Endometrial microvascular endothelial cells (primary cell): ENCODE measurements at regions not wholly inside any gene's neighbourhood (a gene's known extent, or its start where the extent isn't known, plus 50 kb on each side); places are given as distances from the start of the nearest gene placed in this dataset.

Experiments used
- in situ Hi-C: cut with HindIII; loops from 2 replicates; pipeline ENCODE4 v1.10.0; 2017; ENCODE audit warnings: low sequenced_read_pairs, low pct_unique_long_range_greater_than_20kb; ENCODE audit errors: inconsistent ontology term

DNA sequence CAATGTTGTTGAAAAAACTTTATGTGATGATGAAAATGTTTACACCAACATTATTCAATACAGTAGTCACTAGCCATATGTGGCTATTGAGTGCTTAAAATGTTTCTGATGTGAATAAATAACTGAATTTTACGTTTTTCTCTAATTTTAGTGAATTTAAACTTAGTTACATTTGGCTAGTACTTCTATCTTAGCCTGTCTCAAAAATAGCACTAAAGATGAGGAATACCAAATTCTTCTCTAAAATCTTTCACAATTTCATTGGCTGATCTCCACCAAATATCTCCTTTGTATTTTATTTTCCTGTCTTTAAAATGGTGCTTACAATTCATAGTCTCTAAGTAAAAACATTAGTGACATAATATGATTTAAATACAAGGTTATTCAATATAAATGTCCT lies 83.7 kb upstream of the RND3 start:
- in situ Hi-C loops, result no loop called here

GRCh38 chr2:150570712-150571111 lies 83.2 kb upstream of the RND3 start:
- in situ Hi-C loops, result no loop called here

- in situ Hi-C loops, result no loop called here
These were observed 82.3 kb upstream of the RND3 start for GRCh38 chr2:150569761-150570160.

- in situ Hi-C loops, result no loop called here
These were observed 80.4 kb upstream of the RND3 start for GRCh38 chr2:150567771-150568301.

DNA sequence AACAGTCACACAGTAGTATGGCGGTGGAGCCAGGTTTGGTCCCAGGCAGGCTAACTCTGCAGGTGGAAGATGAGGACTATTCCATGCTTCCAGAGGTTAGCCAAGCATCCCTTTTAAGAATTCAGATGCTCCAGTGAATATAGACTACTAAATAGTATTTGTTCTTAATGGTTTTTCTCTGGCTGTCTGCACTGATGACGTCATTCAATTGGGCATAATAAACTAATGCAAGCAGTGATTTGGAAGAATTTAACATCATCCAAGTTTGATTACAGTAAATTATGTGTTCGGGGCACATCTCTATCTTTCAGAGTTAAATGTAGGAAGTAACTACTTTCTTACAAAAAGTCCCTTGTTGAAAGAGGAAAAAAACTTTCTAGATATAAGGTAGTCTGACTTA lies 78.8 kb upstream of the RND3 start:
- in situ Hi-C loops, result no loop called here

DNA sequence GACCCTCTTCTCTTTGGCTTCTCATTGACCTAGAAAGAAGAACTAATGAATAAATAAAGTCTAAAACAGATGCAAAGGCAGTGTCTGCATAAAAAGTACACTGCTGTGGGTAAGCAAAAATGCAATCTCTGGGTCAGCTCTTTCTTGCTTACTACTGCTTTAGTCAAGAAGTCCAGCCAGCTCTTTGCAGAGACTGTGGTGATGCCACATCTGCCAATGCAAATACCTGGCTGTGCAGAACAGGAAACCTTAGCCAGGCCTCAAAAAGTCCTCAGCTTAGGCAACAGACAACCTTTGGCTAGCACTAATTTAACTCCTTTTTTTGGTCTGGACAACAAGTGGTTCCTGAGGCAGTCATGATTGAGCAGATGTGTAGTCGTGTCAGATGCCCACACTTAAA lies 73.6 kb upstream of the RND3 start:
- in situ Hi-C loops, result no loop called here

DNA sequence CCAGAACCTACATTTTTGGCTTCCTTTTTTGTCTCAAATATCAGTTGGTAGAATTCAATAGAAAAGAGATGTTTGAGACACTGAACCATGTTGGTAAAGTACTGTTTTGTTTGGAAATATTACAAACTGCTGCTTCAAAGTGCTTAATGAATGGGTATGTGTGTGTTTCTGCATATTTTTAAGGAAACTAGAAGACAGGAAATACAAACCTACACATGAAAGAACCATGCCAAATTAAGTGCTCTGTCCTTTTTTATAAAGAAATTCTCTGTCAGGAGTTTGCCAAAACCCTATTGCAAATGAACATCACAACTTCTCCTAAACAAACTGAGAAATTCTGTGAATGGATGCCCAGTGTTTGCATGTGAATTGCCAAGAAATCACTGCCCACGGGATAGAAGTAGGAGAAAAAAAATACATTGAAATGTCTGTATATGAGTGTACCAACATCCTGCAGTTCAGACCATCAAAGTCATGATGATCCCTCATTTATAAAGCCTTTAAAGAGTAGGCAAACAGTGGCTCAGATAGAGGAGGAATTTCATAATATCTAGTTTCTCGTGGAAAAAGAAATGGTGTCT lies 69.6 kb upstream of the RND3 start:
- in situ Hi-C loops, result no loop called here

DNA sequence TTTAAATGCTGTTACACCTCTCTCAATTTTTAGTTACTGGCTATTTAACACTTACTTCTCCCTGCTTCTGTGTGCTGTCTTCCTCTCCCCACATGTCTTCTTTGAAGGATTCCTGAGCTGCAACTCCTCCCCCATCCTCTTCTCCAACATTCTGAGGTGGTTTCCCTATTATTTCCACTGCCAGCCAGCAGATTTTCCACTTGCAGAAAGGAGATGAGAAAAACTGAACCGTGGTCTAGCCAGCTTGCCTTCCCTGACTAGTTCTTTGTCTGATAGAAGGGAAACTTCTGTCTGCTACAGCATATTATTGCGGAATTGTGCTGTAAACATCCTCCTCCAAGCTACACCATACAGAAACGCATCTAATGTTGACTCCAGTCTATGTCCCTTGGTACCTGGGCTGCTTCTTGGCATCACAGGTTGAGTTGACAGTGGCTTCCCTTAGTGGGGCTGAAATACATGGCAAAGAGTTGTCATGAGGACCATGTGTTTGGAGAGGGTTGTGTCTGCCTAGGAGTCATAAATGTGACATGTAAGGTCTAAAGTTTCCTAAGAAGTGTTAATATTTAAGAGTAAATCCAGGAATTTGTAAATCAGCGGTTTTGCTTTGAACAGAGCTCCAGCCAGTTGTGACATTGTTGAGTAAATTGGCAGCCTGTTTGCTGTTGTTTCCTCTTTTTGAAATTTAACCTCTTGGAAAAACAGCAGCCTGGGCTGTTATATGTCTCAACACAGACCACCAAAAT lies 68.3 kb upstream of the RND3 start:
- in situ Hi-C loops, result no loop called here

GRCh38 chr2:150554046-150554445 lies 66.6 kb upstream of the RND3 start:
- in situ Hi-C loops, result no loop called here

DNA sequence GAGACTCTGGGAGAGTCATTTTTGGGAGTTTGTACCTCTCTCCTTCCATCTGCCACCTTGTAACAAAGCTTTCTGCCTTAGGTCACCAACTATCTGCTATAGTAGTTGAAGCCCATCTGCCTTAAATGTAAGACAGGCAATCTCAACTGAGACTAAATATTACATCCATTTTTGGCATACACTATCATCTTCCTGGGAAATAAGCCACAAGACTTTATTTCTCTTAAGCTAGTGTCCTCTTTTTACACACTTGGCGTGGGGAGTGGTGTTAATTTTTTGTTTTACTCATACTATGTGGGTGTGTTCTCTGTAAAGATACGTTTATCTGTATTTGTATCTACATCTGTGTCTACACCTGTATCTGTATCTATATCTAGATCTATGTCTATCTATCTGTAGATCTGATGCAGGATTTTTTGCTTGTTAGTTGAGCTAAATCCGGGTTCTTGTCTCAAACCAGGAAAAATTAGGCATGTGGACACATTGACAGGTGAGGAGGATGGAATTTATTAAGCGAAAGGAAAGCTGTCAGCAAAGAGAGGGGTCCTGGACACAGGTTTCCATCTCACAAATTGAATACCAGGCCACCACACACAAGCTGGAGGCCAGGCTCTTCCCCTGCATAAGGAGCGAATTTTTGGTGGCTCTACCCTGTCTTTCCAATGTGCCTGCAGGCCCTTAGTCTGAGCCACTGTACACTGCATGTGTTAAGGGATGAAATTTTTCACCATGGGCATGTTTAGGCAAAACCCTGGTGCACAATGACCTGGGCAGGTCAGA lies 64.8 kb upstream of the RND3 start:
- in situ Hi-C loops, result no loop called here

DNA sequence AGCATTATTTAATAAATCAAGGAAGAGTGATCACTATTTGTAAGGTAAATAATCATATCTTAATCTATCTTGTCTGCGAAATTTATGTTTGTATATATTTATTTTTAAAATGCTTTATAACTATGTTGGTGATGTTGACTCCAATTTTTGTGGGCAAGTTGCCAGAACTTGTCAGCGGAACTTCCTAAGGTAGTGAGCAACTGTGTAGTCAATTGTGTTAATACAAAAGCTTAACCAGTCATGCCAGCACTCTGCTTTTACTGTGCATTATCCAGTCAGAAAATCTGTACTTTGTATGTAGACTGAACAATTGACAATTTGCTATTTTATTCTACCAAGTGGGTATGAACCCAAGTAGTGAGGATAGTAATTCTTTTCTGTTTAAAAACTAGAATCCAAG lies 61.9 kb upstream of the RND3 start:
- in situ Hi-C loops, result no loop called here

GRCh38 chr2:150548527-150548926 lies 61.1 kb upstream of the RND3 start:
- in situ Hi-C loops, result no loop called here

- in situ Hi-C loops, result no loop called here
These were observed 58.4 kb upstream of the RND3 start for GRCh38 chr2:150545916-150546315.

DNA sequence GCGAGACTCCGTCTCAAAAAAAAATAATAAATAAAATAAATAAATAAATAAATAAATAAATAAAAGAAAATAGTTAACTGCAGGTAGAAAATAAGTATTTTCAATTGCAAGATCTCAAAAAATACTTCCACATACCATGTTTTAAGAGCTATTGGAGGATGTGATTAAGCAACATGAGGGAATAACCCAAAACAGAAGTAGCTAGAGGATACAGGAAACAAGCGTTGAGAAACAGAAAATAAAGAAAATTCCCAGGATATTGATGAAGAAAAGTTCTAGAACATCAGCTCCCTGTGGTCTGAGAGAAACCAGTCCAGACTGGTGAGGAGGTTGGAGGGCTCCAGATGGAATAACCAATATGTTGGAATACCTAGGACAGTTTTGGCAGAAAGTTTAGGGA lies 57.3 kb upstream of the RND3 start:
- in situ Hi-C loops, result no loop called here

DNA sequence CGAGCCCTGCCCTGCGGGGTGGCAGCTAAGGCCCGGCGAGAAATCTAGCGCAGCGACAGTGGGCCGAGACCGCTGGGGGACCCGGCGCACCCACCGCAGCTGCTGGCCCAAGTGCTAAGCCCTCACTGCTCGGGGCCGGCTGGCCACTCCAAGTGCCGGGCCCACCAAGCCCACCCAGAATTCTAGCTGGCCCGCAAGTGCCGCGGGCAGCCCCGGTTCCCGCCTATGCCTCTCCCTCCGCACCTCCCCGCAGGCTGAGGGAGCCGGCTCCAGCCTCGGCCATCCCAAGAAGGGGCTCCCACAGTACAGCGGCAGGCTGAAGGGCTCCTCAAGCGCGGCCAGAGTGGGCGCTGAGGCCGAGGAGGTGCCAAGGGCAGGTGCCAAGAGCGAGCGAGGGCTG lies 55.2 kb upstream of the RND3 start:
- in situ Hi-C loops, result no loop called here

- in situ Hi-C loops, result no loop called here
These were observed 54.7 kb upstream of the RND3 start for GRCh38 chr2:150542172-150542571.

DNA sequence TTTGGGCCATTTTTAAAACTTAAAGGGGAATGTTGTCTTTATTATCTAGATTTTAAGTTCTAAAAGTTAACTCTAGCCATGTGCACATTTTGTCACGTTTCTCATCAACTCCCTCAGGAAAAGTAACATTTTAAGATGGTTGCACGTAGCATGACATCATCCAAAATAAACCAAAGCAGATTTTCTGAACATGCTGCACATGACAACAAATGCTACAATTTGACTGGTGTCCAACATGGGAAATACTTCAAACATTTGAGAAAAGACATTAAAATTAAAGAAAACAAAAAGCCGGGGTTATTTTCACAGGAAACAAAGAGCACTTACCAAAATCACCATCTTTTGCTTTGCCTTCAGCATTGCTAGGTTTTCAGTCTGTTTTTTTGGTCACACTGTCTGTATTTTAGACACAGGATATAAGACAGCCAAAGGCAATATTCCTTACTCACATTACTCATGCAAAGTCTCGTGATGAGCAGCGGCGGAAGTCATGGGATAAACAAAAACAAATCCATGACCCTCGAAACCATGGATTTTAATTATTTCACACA lies 51.3 kb upstream of the RND3 start:
- in situ Hi-C loops, result no loop called here
